HG03175 (cell line): ENCODE measurements at regions not wholly inside any gene's neighbourhood (a gene's known extent, or its start where the extent isn't known, plus 50 kb on each side); places are given as distances from the start of the nearest gene placed in this dataset.
"Not testable (repeated sequence)": the region's sequence is repeated elsewhere in the genome, so short reads cannot be mapped to it uniquely, and the experiment has no call there.

Source experiments
- ATAC-seq: cut with Tn5 transposase; IDR thresholded peaks from one replicate; pipeline ENCODE4 v1.9.1; 2021; ENCODE audit warnings: mild to moderate bottlenecking, moderate library complexity; ENCODE audit not compliant: unreplicated experiment

DNA sequence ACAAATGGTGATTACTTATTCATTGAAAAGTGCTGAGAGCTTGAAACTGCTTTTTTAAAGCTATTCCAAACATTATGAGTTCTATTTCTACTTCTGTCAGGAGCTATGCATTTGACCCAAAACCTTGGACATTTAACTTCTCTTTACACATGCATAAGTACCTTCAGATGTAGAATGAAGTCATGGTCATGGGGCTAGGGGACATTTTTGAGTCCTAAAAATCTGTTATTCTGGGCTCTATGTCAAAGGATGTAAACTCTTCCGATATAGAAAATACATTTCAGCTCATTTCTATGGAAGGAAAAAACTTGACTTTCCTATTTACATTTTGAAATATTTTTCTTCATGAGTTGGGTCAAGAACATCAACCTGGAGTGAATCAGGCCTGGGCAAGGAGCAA lies 179.5 kb upstream of the CXCL12 start:
- no peak for ATAC-seq

DNA sequence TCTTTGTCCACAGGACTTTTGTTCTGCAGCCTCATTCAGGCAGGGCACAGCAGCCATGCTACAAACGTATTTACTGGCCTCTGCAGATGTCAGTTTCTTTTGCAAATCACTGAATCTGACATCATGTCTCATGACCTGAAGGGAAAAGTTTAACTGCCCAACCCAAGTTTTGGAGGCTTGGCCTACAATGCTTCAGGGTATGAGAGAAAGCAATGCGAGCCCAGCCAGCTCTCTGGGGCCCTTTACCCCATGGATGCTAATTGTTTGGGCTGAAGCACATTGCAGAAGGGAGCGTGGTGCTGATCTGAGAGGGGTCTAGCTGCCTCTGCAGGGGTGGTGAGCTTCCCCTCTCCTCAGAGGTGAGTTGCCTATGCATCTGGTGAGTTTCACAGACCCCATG lies 179.9 kb upstream of the CXCL12 start:
- no peak for ATAC-seq

DNA sequence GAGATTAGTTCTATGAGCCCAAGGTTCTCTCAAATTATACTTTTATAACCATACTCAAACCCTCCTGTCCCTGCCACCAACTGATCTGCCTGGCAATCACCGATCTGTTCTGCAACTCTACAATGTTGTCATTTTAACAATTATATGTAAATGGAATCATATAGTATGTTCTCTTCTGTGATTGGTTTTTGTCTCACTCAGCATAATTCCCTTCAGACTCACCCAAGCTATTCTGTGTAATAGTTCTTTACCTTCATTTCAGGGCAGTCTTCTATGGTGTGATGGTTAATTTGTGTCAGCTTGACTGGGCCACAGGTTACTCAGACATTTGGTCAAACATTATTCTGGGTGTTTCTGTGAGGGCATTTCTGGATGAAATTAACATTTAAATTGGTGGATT lies 181.9 kb upstream of the CXCL12 start:
- ATAC-seq: no peak

DNA sequence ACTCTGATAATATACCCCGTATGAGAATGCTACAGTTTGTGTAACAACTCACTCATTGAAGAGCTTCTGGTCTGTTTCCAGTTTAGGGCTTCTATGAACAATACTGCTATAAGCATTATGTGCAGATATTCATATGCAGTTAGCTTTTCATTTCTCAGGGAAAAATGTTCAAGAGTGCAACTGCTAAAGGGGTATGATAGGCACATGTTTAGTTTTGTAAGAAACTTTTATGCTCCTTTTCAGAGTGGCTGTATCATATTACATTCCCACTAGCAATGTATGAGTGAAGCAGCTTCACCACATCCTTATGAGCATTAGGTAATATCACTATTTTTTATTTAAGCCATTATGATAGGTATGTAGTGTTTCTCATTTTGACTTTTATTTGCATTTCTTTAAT lies 182.6 kb upstream of the CXCL12 start:
- no peak for ATAC-seq

DNA sequence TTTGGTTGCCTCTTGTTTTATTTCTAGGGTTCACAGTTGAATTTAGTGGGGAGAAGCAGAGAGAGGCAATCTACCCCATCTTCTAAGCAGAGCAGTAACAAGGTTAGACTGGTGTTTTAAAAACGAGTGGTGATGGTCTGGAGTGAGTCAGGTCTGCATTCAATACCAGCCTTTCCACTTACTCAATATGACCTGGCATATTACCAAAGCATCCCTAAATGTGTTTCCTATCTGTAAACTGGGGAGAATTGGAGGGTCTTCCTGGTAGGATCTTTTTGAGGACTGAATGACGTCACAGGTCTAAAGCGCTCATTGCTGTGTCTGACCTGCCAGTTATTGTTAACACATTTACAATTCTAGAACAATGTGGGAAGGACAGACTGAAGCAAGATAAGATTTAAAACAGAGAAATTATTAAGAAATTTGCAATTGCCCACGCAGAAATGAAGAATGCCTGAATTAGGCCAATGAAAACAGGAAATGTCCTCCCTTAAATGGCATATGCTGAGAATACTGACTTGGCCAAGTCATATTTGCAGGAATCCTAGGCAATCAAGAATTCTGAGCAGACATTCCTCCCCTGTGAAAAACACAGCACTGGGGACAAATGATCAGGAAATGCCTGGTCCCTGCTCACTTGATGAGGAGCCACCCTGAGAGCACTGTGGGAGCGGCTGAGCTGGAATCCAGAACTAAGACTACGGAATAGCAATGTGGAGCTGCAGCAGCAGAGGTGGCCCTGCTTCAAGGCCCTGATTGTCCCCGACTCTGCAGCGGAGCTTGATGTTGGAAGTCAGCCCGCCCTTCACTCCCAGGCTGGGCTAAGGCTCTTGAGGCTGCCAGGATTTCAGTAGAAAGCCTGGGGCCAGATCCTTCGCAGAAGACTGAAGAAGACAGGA lies 184.5 kb upstream of the CXCL12 start:
- ATAC-seq: no peak

DNA sequence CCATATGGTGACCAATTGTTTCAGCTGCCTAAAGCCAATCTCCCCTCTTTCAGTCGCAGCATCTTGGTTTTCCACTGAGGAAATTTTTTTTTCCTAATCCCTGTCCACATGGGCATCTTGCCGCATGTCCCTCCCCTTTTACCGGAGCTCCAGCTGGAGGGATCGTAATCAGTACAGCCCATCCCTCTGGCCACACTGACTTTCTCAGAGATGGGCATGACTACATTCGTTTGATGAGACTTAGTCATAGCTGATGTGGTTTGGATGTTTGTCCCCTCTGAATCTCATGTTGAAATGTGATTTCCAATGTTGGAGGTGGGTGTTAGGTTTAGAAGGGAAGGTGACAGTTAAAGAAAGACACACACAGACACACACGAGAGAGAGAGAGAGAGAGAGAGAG lies 186.8 kb upstream of the CXCL12 start:
- ATAC-seq: no peak

DNA sequence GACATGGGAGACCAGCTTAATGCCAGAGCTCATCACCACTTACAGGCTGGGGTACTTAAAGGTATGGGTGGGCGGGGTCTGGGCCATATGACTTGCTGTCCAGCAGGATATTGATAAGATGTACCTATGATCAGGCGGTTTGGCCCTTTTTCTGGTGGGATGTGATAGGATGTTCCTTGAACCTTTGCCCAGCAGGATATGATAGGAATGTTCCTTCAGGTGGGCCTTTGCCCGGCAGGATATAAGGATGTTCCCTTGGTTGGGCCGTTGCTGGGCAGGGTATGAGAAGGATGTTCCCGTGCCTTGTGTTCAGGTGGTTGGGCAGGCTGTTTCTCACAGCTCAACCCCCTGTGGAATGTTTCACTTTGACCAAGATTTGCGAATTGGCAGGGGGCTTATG lies 187.2 kb upstream of the CXCL12 start:
- ATAC-seq: no peak

DNA sequence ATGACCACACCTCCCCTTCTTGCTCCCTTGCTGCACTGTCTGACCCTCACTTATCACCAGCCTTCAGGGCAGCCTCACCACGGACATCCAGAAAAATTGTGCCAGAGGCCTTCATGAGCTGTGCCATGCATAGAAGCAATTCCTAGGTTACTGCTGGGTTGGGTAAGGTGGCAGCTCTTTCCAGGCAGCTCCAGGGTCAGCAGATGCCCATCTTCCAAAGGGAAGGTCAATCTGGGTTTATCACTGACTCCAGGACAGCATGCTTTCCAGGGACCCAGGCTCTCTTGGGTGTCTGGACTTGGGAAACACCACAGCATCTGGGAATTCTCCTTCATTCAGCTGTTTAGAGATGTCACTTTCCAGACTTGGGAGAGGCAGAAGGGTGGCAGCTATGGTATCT lies 188.9 kb upstream of the CXCL12 start:
- ATAC-seq: no peak

DNA sequence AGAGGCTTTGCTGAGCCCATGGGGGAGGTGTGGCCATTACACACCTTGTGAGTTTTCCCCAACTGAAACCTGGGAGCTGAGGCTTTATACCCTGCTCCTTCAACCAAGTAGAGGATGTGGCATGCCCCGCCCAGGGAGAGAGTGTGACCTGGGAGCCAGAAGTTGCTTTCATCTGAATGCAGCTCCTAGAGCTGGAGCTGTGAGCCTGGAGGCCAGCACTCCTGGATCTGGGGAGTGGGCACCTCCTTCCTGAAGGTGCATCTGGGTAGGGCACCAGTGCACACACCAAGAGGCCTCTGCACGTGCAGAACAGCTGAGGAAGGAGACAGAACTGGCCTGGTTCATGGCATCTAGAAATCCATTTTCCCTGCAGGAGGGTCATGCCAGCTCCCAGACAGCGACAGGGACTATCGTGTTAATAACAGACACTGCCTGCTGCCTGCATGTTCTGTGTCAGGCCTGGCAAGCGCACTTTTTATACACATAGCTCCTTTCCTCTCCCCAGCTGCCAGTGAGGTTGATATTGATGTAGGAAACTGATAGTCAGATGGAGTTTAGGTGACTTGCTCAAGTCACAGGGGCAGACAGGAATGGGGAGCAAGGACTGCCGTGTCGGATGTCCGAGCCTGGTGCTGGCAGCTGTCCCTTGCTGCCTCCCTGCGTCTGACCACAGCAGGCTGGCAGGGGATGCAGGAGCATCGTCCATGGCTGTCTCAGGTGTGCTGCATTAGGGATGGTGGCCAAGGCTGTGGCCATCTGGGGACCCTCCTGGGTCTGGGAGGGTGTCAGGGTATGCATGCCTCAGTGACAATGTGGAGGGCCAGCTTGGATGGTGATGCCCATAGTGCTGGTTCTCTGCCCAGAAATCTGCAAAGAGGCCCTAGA lies 189.9 kb upstream of the CXCL12 start:
- ATAC-seq: no peak

DNA sequence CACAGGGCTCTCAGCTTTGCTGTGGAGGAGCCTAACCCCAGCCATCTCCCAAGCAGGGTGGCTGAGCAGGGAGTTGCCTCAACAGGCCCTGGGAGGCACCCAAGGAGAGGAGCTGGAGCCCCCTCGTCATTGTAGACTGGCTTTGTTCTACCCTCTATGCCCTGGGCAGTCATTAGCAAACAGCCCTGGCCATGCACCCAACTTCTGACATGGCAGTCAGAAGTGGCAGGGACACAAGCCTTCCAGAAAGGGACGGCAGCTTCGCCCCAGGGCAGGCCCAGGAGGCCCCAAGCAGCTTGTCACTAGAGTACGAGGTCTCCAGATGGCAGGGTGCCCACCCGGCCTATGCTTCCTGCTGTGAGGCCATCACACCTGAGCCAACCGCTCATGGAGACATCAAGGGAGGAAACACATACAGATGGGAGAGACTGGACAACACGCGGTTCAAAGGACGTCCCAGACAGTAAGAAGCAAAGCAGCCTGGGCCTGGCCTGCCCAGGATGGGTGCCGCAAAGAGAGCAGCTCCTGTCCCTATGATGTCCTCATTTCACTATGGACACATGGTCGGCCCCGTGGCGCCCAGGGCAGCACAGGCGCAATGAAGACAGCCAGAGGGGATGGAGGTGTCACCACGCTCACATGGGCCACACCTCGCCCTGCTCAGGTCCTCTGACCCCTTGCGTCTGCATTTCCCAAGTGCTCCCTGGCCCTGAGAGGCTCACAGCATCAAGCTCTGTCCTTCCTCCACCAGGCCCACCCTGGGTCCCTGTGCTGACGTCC lies 190.9 kb upstream of the CXCL12 start:
- ATAC-seq: no peak

DNA sequence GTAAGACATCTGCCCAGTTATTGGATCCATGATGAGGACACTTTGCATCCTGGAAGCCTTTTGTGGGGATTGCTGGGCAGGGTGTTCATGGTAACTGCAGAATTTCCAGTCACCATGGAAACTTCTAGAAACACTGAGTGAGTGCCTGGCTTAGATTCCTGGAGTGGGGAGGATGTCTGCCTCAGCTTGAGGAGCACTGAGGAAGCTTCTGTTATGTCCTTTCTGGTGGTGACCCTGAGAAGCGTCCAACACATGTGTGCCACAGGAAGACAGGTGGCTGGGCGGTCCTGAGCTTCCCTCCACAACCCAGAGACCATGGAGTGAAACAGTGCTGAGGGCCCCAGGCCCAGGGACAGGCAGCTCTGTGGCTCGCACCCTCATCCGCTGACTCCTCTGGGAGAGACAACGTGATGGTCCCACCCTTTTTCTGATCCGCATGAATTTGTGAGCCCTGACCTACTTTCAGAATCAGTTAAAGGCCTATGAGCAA lies 191.8 kb upstream of the CXCL12 start:
- no peak for ATAC-seq

DNA sequence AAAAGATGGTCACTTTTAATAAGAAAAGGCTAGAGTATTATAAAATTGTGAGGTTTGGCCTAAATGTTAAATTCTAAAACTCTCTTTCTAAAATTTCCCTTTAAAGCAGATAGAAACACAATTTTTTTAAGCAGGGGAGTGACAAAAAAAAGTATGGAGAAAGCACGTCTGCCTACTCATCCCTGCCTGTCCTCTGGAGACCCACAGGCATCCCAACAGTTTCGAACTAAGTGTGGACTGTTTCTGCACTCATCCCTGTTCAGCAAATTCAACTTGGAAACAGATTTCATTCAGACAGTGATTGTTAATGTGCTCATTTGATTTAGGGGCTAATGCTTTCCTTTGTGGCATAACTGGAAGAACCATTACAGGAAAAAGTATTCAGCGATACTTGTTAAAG lies 192.6 kb upstream of the CXCL12 start:
- no peak for ATAC-seq

DNA sequence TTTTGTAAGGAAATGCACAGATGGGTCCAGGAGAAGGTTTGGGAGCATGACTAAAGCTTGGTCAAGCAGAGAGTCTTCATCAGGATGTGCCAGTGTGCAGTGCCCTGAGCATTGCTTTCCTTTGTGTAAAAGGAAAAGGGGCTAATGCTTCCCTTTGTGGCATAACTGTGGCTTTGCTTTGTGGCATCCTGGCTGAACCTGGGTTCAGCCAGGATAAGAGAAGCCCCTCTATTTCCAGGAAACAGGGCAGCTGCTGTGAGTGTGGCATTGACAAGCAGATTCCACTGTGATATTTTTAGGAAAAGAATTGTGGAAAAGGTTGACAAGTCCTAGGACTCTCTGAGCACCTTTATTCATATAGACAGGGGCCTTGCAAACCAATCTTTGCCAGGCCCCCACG lies 193.4 kb upstream of the CXCL12 start:
- ATAC-seq: no peak

DNA sequence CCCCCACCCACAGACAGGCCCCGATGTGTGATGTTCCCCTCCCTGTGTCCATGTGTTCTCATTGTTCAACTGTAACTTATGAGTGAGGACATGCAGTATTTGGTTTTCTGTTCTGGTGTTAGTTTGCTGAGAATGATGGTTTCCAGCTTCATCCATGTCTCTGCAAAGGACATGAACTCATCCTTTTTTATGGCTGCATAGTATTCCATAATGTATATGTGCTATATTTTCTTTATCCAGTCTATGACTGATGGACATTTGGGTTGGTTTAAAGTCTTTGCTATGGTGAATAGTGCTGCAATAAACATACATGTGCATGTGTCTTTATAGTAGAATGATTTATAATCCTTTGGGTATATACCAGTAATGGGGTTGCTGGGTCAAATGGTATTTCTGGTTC lies 194.1 kb upstream of the CXCL12 start:
- not testable (repeated sequence) for ATAC-seq

DNA sequence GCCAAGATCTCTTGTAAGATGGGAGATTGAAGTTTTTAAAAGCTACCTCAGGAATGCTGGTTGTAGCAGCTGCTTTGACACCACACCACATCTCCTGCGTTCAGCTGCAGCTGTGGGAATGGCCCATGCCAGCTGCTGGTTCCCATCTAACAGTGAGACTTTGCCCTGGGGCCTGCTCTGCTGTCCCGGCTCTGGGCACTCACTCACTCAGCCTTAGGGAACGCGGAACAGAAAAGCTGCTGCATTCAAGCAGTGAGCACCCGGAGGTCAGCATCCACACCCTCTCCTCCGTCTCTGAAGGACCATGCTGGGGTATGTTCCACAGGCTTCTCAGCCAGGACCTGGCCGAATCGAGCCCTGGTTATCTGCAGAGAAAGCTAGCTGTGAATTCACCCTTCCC lies 197.1 kb upstream of the CXCL12 start:
- no peak for ATAC-seq

DNA sequence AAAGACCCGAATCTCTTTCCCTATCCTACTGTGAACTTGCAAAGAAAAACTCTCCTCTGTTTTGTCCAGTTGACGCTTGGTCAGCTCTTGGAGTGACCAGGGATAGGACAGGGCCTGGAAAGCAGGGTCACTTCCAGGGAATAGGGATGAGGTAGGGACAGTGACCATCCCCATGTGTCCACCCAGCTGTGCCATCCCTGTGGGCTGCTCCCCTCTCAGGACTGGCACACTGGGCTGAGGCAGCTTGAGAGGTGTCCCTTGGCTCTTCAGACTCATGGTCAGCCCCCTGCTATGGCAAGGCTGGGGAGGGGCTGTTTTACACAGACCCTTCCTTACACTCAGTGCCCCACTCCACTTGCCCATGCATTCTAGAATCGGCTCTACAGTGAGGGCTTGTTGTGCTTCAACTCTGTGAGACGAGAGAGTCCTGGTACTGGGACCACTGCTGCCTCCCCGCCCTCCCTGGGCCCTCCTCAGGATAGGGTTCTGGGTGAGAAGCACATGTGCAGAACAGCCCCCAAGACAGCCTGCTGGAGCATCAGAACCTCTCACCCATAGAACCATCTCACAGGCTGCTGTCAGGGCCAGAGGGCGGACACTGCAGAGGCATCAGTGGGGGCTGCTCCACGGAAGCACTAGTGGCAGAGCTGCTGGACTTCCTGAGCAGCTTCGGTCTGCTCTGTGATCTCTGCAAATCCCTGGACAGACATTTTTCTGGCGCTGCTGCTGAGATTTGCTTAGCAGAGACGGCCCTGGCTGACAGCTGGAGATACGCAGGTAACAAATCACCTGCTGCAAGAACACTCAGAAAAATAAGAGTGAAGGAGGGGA lies 202.8 kb upstream of the CXCL12 start:
- ATAC-seq: no peak

DNA sequence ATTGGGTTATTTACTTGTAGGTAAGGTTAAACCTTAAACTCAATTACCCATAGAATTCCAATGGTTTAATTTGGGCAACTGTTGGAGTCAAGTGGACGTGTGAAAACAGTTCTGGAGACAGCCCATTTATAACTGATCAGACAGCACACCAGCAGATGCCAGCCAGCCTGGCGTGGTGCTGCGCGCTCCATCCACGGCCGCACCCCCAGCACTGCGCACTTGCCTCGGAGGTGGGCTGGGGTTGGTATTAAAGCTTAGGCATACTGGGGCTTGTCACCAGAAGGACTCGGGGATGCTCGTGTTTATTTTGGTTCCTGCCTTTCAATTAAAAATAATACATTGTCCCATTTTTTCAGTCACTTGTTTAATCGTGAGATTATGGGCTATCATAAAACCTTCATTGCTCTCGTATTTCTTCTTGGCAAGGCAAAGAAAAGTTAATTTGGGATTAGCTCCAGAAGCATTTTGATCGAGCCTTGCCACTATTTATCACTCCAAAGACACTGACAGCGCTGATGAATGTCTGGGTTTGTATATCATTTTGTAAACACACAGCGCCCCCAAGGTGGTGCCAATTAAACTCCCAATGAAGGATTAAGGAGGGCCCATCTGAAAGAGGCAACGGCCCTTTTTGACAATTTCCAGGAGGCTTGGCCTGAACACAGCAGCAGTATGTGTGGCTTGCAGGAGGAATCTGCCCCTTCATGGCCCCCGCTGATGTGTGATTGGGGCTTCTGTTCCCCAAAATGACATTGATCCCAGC lies 204.5 kb upstream of the CXCL12 start:
- no peak for ATAC-seq

DNA sequence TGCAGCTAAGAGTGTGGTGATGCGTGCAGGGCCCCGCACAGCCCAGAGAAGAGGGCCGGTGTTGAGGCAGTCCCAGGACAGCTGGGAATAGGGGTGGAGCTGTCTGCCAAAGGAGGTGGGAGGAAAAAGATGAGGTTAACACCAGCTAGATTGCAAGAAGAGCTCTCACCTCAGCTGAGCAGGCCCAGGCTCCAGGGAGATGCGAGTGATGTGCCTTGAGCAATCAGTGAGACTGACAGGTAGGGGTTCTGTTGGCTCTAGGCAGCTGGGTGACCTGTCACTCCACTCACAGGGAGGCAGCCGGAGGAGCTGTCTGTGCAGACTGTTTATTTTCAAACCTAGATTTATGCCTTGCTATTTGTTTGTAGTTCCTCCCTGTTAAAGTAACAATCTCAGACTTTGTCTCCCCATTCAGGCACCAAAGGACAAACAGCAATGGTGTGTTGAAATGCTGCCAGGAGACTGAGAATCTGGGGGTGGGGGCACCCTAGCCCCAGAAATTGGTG lies 205.1 kb upstream of the CXCL12 start:
- ATAC-seq: no peak

DNA sequence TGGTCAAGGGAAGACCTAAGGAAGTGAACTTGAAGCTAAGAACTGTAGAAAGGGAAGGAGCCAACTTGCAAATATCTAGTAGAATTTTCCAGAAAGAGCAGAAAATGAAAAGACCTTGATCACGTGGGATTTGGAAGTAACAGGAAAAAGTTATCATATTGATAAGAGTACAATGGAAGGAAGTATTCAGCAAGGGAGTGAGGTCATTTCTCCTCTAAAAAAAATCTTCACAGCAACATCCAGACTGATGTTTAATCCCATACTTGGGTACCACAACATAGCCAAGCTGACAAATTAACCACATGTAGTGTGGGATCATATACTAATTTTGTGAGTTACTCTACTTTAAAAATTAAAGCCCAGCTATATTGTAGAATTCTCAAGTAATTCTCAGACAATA lies 207.0 kb upstream of the CXCL12 start:
- no peak for ATAC-seq
